ENCODE measurements at regions not wholly inside any gene's neighbourhood (a gene's known extent, or its start where the extent isn't known, plus 50 kb on each side); places are given as distances from the start of the nearest gene placed in this dataset.
"Not testable (repeated sequence)": the region's sequence is repeated elsewhere in the genome, so short reads cannot be mapped to it uniquely, and the experiment has no call there.

GRCh38 chr3:102732581-102732980, 297.8 kb downstream of the ZPLD1 start:
- H3K27ac Mint-ChIP-seq; H3K27me3 Mint-ChIP-seq; DNase-seq; H3K9me3 Mint-ChIP-seq; H3K4me1 Mint-ChIP-seq; ATAC-seq (ENCODE audit: low read depth); H3K4me3 Mint-ChIP-seq; POLR2A ChIA-PET; H3K36me3 Mint-ChIP-seq: not testable (repeated sequence)

DNA sequence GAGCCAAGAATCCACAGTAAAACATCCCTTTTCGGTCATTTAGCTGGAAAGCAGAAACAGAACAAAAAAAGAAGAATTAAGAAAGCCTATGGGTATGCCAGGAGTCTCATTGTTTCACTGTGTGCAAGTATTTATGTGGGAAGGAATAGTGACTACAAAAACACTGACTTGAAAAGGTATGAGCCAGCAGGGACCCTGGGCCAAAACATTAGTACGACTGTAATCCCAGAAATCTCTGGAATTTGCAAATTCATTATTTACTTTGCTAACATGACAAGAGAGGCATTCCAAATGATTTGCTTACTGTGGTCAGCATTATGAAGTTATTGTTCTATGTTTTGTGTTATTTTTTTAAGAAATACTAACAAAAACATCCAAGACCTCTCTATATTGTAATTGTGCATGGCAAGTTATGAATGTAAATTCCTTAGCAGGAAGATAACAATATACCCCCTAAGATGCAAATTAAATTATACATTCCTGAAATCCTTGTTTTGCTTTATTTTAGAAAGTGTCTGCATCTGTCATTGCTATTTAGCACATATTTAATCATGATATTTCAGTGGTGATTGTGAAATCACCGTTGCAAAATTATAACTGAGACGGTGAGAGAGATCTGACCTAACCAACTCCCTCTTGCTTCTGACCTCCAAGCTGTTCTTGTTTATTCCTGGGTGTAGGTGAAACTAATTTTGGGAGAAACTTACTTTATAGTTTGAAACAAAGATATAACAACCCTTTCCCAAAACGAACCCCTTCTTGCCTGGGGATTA, 299.2 kb downstream of the ZPLD1 start:
- POLR2A ChIA-PET, result no interaction called here
- no peak for ATAC-seq (ENCODE audit: low read depth)
- H3K36me3 Mint-ChIP-seq, result no peaks in the 10 kb centered on the region
- H3K27ac Mint-ChIP-seq, result no peak overlapping the region
- DNase-seq, result no peak
- H3K9me3 Mint-ChIP-seq, result no peaks in the 10 kb centered on the region
- no peaks in the 10 kb centered on the region for H3K27me3 Mint-ChIP-seq
- no peaks in the 10 kb centered on the region for H3K4me1 Mint-ChIP-seq
- no peak overlapping the region for H3K4me3 Mint-ChIP-seq

DNA sequence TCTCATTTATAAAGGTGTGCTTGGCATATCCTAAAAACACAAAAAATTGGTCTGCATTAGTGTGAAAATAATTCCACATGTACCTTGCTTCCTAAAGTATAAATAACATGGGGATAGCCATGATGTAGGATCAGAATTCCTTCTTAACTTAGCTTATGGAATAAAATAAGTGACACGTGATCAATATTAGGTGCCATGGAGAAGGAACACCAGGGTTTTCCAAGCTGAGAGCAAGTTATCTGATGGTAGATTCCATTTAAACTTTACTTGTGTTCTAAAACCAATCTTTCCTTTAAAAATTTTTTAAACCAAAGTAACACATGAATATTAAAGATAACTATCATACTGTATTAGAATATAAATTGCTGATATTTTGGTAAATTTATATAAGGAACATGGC, 300.5 kb downstream of the ZPLD1 start:
- no peak overlapping the region for H3K27ac Mint-ChIP-seq
- DNase-seq (no peak), ATAC-seq (ENCODE audit: low read depth) (no peak)
- H3K27me3 Mint-ChIP-seq, result no peaks in the 10 kb centered on the region
- POLR2A ChIA-PET, result no interaction called here
- no peaks in the 10 kb centered on the region for H3K4me1 Mint-ChIP-seq
- H3K4me3 Mint-ChIP-seq, result no peak overlapping the region
- H3K9me3 Mint-ChIP-seq, result no peaks in the 10 kb centered on the region
- H3K36me3 Mint-ChIP-seq, result no peaks in the 10 kb centered on the region

GRCh38 chr3:102736288-102736974, 301.6 kb downstream of the ZPLD1 start:
- Mint-ChIP-seq H3K27me3 (no peaks in the 10 kb centered on the region), H3K4me3 (no peak overlapping the region), H3K9me3 (no peaks in the 10 kb centered on the region), H3K36me3 (no peaks in the 10 kb centered on the region), H3K4me1 (no peaks in the 10 kb centered on the region), H3K27ac (no peak overlapping the region)
- ATAC-seq (ENCODE audit: low read depth) (no peak), DNase-seq (no peak)
- POLR2A ChIA-PET, result no interaction called here

- Mint-ChIP-seq H3K36me3 (no peaks in the 10 kb centered on the region), H3K27ac (no peak overlapping the region), H3K4me1 (no peaks in the 10 kb centered on the region), H3K27me3 (no peaks in the 10 kb centered on the region), H3K4me3 (no peak overlapping the region), H3K9me3 (no peaks in the 10 kb centered on the region)
- no peak for ATAC-seq (ENCODE audit: low read depth)
- POLR2A ChIA-PET, result no interaction called here
- no peak for DNase-seq
Measured at GRCh38 chr3:102736975-102737304, 302.1 kb downstream of the ZPLD1 start.

GRCh38 chr3:102737353-102737752, 302.5 kb downstream of the ZPLD1 start:
- Mint-ChIP-seq H3K9me3 (no peaks in the 10 kb centered on the region), H3K27me3 (no peaks in the 10 kb centered on the region), H3K4me3 (no peak overlapping the region), H3K4me1 (no peaks in the 10 kb centered on the region), H3K27ac (no peak overlapping the region), H3K36me3 (no peaks in the 10 kb centered on the region)
- ATAC-seq (ENCODE audit: low read depth), result no peak
- DNase-seq, result no peak
- POLR2A ChIA-PET, result no interaction called here

GRCh38 chr3:102741105-102741504, 306.3 kb downstream of the ZPLD1 start:
- ATAC-seq (ENCODE audit: low read depth), result no peak
- no peaks in the 10 kb centered on the region for H3K4me1 Mint-ChIP-seq
- H3K4me3 Mint-ChIP-seq, result no peak overlapping the region
- H3K9me3 Mint-ChIP-seq, result no peaks in the 10 kb centered on the region
- no peak for DNase-seq
- no peaks in the 10 kb centered on the region for H3K36me3 Mint-ChIP-seq
- POLR2A ChIA-PET, result no interaction called here
- no peaks in the 10 kb centered on the region for H3K27me3 Mint-ChIP-seq
- H3K27ac Mint-ChIP-seq, result no peak overlapping the region

DNA sequence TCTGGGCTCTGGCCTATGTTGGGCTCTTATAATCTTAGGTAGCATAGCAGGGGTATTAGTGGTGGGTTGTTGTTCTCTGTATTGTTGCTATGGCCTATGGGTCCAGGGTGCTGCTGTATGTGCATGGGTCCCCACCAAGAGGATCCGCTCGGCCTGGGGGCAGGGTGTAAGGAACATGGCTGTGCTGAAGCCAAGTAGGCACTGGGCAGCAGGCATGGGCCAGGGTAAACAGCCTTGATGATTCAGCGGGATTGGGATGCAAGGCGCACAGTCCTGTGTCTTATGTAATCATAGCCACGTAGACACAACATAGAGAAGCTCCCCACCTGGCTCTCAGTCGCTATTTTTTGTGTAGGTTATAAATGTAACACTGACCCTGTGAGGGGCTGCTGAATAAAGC, 306.9 kb downstream of the ZPLD1 start:
- DNase-seq, result no peak
- ATAC-seq (ENCODE audit: low read depth), result no peak
- Mint-ChIP-seq H3K4me3 (no peak overlapping the region), H3K27ac (no peak overlapping the region), H3K27me3 (no peaks in the 10 kb centered on the region), H3K9me3 (no peaks in the 10 kb centered on the region), H3K36me3 (no peaks in the 10 kb centered on the region), H3K4me1 (no peaks in the 10 kb centered on the region)
- POLR2A ChIA-PET, result no interaction called here

DNA sequence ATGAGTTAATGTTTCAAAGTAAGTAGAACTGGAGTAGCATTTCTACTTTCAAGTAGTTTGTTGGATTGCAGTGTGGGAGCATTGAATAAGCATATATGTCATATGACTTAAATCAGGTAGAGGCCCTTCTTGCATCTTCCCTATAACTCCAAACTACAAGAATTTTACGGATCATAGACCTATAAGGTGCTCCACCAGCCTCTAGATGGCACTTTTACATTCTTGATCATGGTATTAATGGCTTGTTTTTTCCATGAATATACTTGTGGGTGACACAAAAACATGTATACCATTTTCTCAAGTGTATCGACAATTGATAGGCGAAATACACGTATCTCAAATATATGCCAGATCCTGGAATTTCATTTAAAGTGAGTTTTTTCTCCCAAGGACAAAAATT, 311.1 kb downstream of the ZPLD1 start:
- Mint-ChIP-seq H3K4me3 (no peak overlapping the region), H3K4me1 (no peaks in the 10 kb centered on the region), H3K27ac (no peak overlapping the region), H3K27me3 (no peaks in the 10 kb centered on the region), H3K9me3 (no peaks in the 10 kb centered on the region), H3K36me3 (no peaks in the 10 kb centered on the region)
- ATAC-seq (ENCODE audit: low read depth), result no peak
- POLR2A ChIA-PET, result no interaction called here
- DNase-seq, result no peak

- Mint-ChIP-seq H3K36me3 (no peaks in the 10 kb centered on the region), H3K9me3 (no peaks in the 10 kb centered on the region), H3K4me3 (no peak overlapping the region), H3K4me1 (no peaks in the 10 kb centered on the region), H3K27me3 (peaks cover 2% of the 10 kb centered on the region), H3K27ac (no peak overlapping the region)
- no peak for DNase-seq
- POLR2A ChIA-PET, result no interaction called here
- no peak for ATAC-seq (ENCODE audit: low read depth)
Measured at GRCh38 chr3:102747611-102748010, 312.8 kb downstream of the ZPLD1 start.

- POLR2A ChIA-PET, result no interaction called here
Measured at GRCh38 chr3:102748646-102749045, 313.8 kb downstream of the ZPLD1 start.

DNA sequence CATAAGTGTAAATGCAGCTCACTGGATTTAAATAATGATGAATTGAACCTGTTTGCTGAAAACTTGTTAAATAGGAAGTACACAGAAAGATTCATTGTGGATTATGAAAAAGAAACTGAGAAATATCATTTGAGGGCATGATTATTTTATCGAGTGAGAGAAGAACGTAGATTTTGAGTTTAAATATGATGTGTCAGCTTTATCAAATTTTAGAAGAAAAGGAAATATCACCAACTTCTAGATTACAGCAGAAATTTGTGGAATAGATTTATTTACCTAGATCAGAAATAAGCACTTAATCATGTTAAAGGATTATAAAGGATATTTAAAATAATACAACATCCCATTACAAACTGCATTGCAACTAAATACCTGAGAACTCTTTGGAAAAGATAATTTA, 315.5 kb downstream of the ZPLD1 start:
- no peak for ATAC-seq (ENCODE audit: low read depth)
- Mint-ChIP-seq H3K27ac (no peak overlapping the region), H3K4me3 (no peak overlapping the region), H3K27me3 (peaks cover 3% of the 10 kb centered on the region), H3K4me1 (no peaks in the 10 kb centered on the region), H3K9me3 (no peaks in the 10 kb centered on the region), H3K36me3 (no peaks in the 10 kb centered on the region)
- POLR2A ChIA-PET, result no interaction called here
- DNase-seq, result no peak

More at GRCh38 chr3:102748646-102749045, 313.8 kb downstream of the ZPLD1 start:
- ATAC-seq (ENCODE audit: low read depth), result no peak
- no peaks in the 10 kb centered on the region for H3K4me1 Mint-ChIP-seq
- H3K27me3 Mint-ChIP-seq, result peaks cover 2% of the 10 kb centered on the region
- DNase-seq, result no peak
- H3K27ac Mint-ChIP-seq, result no peak overlapping the region
- no peak overlapping the region for H3K4me3 Mint-ChIP-seq
- no peaks in the 10 kb centered on the region for H3K9me3 Mint-ChIP-seq
- no peaks in the 10 kb centered on the region for H3K36me3 Mint-ChIP-seq

- Mint-ChIP-seq H3K4me3 (no peak overlapping the region), H3K4me1 (no peaks in the 10 kb centered on the region), H3K27ac (no peak overlapping the region), H3K36me3 (no peaks in the 10 kb centered on the region), H3K9me3 (no peaks in the 10 kb centered on the region), H3K27me3 (peaks cover 3% of the 10 kb centered on the region)
- POLR2A ChIA-PET, result no interaction called here
- ATAC-seq (ENCODE audit: low read depth) (no peak), DNase-seq (no peak)
Measured at GRCh38 chr3:102753901-102754300, 319.1 kb downstream of the ZPLD1 start.

DNA sequence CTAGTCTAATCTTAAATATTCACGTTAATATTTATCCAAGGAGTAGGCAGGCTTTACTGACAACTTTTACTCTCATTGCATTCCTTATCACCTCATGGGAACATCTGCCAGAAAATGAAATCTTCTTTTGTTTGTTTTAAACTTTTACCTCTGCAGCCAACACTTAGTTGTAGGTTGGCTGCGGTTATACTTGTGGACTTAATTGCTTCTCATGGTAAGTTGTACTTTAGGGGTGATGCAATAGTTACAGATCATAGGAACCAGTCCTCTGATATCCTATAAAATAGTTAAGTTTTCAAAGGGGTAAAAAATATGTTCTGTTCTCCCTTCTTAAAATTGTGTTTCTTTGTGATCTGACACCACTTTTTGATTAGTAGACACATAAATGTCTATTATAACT, 321.9 kb downstream of the ZPLD1 start:
- POLR2A ChIA-PET, result no interaction called here
- ATAC-seq (ENCODE audit: low read depth) (no peak), DNase-seq (no peak)
- Mint-ChIP-seq H3K9me3 (no peaks in the 10 kb centered on the region), H3K27me3 (peaks cover 1% of the 10 kb centered on the region), H3K4me3 (no peak overlapping the region), H3K36me3 (no peaks in the 10 kb centered on the region), H3K4me1 (no peaks in the 10 kb centered on the region), H3K27ac (no peak overlapping the region)

All from activated naive CD8-positive, alpha-beta T cell treated with anti-CD3 and anti-CD28 coated beads, Interleukin-2, amount 10 ng/mL, durations not matched to agents 7 days and 5 days (primary cell).